ENCODE measurements at regions not wholly inside any gene's neighbourhood (a gene's known extent, or its start where the extent isn't known, plus 50 kb on each side); places are given as distances from the start of the nearest gene placed in this dataset.
A peak's percentile ranks its signal among the peaks of the same experiment; 100 is the strongest.

DNA sequence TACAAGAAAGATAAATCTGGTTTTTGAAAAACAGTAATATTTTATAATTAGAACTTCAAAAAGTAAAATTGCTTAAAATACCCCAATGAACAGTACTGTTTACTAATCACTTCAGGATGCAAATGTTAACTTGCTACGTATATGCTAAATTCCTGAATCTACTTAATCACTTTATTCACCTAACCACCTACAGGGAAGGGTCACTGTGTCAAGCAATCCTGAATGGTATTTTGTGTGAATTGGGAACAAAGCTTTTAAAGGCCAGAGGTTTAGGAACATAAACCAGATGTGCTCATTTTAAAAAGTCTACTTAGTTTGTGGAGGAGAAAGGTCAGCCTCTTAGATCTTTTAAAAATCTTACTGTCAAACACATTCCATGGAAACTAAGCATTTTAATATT, 1143.0 kb upstream of the ADGRL2 start:
- no peak for DNase-seq (ENCODE audit: low read depth, low spot score)
- no peak overlapping the region for H3K27ac ChIP-seq

DNA sequence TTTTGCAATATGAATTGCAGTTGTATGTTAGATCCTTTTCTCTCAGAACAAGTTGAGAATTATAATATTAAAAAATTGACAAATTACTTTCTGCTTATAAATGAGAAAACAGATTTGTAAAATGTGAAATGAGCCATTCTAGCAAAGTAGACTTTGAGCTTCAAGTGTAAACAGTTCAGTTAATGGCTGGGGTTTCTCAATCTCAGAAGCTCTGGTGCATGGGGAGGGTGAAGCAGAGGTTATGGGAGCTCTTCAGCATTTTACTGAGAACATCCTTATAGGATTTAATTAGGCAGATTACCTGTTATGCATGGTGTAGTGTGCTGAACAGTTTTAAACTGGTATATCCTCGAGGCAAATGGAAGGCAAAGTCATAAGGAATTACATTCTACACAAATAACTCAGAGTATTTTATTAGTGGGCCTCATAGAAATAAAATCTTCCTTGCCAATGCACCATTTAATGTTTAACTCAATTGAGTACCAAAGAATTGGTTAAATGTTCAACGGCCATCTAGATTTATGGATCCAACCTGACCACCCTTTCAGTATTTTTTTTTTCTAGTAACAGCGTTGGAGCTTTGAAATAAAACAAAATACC, 1143.6 kb upstream of the ADGRL2 start:
- H3K27ac ChIP-seq = no peak overlapping the region
- DNase-seq (ENCODE audit: low read depth, low spot score) = no peak

DNA sequence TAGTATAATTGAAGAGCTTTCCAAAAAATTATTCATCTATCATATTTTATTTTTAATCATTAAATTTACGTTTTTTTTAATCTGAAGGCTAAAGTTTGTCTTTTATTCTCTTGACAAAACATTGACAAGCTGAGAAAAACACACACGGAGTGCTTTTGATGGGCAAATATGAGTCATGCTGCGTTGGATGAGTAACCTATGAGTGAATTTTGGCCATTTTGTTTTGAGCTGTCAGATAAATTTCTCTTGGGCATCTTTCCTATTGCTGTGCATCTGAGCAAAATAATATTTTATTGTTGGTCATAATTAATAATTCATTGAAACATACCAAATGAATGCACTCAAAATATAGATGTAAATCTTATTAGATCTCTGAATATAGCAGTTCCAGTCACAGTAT, 1144.1 kb upstream of the ADGRL2 start:
- no peak overlapping the region for H3K27ac ChIP-seq
- DNase-seq (ENCODE audit: low read depth, low spot score) = peak; percentile 6

DNA sequence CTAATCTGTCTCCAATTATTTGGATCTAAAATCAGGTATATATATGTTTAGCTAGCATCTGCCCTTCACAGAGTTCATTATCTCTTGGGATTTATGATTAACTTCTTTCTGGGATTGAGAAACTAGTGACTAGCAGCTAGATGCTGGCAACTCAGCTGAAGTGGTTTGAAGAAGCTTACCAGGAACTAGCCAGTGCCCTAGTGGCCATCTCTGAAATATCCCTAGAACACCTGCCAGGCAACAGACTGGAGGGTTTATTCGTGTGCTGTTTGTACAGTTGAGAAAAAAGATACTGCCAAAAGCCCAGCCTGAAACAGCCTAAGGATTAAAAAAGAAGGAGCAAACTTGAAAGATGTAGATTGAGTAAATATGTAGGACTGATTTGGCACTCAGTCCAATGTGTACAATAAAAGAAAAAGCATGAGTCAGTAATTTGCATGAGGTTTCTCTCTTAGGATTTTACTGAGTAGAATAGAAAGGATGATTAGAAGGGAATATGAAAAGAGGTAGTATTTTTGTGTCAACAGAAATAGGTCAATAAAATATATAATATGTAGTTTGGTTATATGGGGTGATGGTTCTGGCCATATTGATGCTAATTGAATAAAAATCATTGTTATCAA, 1144.6 kb upstream of the ADGRL2 start:
- DNase-seq (ENCODE audit: low read depth, low spot score) = peak; percentile 3

DNA sequence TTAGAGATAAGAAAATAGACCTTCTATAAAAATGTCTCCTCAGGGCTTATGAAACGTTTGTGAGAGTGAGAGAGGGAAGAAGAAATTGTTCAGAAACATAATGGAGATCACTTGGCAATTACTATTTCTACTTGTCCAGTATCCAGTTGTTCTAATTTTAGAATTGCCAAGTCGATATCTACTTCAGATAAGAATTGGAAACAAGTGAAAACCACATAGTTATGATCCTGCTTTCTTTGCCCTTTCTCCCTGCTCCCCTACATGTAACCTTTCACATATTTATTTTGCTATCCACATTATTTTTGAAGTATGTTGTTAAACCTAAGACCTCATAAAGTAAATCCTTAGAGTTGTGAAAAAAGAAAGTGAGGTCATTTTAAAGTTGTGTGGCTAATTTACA, 1154.7 kb upstream of the ADGRL2 start:
- no peak overlapping the region for H3K27ac ChIP-seq
- no peak for DNase-seq (ENCODE audit: low read depth, low spot score)

More for the DNA sequence above, 1144.6 kb upstream of the ADGRL2 start:
- no peak overlapping the region for H3K27ac ChIP-seq

DNA sequence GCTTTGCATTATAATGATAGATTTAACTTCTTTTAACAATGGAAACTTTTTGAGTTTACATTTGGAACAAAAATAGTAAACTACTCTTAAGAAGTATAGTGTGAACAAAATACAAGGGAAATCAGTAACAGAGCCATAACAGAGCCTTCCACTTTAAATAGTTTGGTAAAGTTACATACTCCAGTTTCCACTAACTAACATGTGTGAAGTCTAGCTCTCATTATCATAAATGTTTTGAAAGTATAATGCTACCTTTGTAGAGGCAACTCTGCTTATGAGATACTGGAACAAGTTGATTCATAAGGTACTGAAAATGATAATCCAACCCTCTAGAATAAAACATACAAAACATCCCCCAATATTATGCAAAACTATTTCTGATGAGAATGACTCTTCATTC, 1155.1 kb upstream of the ADGRL2 start:
- DNase-seq (ENCODE audit: low read depth, low spot score) = no peak
- no peak overlapping the region for H3K27ac ChIP-seq

DNA sequence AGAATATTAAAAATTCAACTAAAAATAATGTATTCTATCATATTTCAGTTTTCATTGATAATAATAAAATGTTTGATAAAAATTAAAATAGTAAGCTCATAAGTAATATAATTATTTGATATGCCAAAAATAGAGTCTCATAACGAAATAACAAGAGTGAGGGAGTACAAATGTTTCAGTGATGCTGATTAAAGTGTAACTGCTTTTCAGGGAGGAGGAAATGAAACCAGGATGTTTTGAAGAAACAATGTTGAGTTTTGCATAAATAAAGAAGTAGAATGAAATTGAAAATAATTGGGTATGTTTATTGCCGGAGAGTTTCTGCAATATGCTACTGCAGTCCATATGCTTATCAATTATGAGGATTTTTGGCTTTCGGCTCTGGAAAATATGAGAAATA, 1159.8 kb upstream of the ADGRL2 start:
- DNase-seq (ENCODE audit: low read depth, low spot score) = no peak
- no peak overlapping the region for H3K27ac ChIP-seq

DNA sequence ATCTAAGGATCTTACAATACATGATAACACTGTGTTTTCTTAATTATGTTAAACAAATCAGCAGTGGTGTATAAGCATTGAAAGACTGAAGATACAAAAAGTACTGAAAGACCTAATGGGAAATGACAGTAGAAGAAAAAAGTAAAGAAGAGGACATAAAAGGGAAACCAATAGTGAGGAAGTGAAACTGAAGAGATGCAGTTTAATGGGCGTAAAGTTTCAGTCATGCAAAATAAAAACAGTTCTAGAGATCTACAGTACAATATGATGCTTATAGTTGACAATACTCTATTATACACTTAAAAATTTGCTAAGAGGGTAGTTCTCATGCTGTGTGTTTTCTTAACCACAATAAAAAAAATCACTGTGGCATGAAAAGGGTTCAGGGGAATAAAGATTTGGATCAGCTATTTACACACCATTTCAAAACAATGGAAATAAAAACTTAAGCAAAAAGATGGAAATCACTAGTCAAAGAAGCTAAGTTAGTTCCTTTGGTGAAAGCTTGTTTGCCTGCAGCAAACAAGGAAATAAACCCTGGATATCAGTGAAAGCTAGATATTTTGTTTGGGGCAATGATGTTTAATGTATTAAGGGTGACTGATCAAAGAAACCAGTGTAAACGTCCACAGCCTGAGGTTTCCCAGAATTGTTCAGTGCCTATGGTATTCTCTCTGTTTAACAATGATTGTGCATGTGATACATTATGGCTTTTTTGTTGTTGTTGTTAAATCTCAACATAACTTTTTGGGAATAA, 1160.8 kb upstream of the ADGRL2 start:
- no peak overlapping the region for H3K27ac ChIP-seq
- DNase-seq (ENCODE audit: low read depth, low spot score) = no peak

DNA sequence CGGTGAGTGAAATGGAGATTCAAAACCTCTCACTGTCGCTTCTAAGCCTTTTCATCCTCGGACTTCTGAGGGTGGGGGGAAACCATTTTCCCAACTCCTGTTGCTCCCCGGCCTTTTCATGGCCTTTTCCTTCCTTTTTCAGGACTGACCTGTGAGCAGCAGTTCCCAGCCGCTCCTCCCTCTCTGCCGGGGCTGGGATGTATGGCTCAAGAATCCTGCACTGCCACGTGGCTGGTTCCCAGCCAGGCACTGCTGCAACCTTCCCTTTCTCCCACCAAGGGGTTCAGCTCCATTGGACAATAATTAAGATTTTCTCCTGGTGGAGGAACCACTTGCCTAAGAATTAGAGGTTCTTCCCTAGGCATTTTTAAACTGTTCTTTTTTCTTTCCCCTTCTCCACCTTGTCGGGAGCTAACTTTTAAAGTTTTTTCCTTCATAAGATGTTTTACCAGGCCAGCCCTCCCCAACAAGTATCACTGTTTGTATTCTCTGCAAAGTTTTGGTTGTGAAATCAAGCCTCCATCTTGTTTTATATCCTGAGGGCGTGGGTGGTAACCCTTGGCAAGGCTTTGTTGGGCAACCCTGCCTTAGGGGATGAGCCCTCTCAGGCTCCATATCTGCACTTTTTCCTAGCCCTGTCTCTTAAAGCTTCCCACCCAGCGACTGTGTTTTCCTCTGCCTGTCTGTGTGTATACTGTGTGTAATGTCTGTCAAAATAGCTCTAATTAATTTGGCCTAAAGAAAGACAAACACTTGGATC, 1166.6 kb upstream of the ADGRL2 start:
- no peak for DNase-seq (ENCODE audit: low read depth, low spot score)
- no peak overlapping the region for H3K27ac ChIP-seq

DNA sequence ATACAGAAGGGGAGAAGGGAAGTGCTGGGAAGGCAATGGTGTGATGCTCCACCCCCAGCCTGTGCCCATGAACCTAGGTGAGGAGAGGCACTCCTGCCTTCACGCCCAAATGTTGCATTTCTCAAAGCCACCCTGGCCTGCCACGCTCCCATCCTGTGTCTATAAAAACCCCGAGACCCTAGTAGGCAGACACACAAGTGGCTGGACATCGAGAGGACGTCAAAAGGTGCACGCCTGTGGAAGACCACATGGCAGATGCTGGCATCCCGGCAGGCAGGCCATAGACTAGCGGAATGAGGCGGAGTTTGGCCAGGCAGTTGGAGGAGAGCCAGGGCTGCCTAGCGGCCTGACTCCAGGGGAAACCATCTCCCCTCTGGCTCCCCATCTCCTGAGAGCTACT, 1168.5 kb upstream of the ADGRL2 start:
- H3K27ac ChIP-seq = no peak overlapping the region
- no peak for DNase-seq (ENCODE audit: low read depth, low spot score)

DNA sequence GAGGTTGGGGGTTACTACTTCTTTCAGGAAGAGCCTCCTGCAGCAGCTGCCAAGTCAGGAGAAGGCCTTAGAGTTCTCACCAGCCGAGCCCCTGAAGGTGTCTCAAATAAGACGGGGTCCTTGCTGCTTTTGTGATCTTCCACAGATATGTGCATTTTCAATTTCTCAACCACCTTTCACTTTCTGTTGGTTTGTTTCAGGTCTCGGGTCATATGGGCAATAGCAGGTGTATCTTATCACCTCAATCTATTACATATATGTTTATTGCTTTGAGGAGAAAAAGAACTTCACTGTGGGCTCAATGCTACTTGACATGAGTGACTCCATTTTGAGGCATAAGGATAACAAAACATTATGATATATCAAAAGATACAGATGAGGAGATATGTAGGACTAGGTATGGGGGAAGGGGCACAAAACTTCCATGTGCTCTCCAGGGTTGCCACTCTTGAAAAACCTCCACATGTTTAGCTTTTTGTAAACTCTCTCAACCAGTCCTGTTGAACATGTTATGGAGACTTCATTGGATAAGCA, 1171.4 kb upstream of the ADGRL2 start:
- no peak for DNase-seq (ENCODE audit: low read depth, low spot score)
- no peak overlapping the region for H3K27ac ChIP-seq

DNA sequence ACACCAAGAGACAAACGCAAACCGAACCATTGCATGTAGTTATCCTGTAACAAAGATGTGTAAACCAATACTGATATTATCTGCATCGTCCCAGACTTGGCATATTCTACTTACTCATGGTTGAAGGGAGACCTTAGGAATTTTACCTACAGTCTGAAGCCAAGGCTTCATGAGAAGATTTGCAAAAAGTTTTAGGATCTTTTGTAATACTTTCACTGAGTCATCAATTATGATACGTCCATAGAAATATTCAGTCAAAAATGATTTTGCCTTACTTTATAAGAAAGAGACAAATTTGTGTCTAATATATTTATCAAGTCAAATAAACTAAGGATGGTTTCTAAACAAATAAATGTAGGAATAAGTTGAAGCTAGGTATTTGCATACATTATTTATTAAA, 1176.1 kb upstream of the ADGRL2 start:
- H3K27ac ChIP-seq = no peak overlapping the region
- no peak for DNase-seq (ENCODE audit: low read depth, low spot score)

DNA sequence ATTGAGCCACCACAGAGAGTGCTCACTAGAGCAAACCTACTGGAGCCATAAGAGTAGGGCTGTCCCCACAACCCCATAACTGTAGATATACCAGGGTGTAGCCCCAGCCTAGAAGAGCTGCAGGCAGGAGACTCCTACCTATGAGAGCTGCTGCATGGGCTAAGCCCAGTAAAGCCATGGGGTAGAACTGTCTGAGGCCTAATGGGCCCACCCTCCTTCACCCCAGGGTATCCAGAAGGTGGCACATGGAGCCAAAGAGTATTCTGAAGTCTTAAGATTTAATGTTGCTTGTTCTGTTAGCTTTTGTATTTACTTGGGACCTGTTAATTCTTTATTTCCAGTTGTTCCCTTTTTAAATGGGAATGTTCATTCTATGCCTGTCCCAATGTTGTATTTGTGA, 1193.7 kb upstream of the ADGRL2 start:
- no peak for DNase-seq (ENCODE audit: low read depth, low spot score)
- H3K27ac ChIP-seq = no peak overlapping the region

DNA sequence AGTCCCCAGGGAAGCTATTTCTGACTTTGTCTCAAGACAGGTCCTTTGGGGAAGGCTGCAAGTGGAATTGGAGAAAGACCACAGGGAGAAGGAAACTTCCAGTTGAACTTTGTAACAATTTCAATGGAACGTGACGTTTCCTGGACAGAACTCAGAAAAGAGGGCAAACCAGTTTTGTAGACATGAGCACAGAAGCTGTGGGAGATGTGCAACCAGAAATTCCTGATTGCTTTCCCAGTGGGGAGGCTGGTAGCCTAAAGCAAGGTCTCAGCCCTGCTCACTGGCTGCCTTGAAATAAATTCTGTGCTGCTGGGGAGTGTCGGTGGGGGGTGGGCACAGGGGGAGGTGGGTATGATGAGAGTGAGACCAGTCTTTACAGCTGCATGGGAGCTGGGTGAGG, 1206.7 kb upstream of the ADGRL2 start:
- H3K27ac ChIP-seq = peak overlapping the region; percentile 17
- peak; percentile 5 for DNase-seq (ENCODE audit: low read depth, low spot score)

DNA sequence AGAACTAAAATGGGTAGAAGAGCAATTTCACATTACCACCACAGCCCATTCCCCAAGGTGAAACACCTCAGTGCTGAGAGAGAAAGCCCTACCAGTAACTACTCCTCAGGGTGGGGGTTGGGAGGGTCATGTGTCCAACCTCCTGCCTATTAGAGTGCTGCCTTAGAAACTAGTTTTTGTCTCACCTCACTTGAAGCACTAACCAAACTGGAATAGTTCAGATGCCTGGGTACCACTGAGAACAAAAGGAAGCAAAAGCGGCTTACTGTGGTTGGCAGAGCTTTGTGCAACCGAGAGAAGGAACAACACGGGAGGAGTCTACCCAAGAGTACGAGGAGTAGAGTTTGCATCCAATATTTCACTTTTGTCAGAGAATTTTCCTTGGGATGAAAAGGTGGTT, 1207.5 kb upstream of the ADGRL2 start:
- no peak for DNase-seq (ENCODE audit: low read depth, low spot score)
- peak overlapping the region; percentile 17 for H3K27ac ChIP-seq

DNA sequence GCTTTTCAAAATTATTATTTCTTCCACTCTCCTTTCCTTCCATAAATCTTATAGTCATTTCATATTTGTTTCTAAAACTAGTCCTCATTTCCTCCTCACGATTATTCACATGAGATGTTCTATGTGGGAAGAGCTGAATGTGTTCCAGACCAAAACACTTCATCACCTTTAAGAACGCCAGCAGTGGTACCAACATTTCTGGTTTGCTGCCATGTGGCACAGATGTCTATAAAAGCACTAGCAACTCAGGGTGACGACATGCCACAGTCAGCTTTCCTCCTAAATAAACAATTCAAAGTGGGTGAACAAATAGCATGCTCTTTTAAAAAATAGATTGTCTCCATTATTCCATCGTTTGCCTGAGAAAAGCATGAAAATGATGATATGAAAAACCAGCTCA, 1217.8 kb upstream of the ADGRL2 start:
- H3K27ac ChIP-seq = no peak overlapping the region
- DNase-seq (ENCODE audit: low read depth, low spot score) = no peak

DNA sequence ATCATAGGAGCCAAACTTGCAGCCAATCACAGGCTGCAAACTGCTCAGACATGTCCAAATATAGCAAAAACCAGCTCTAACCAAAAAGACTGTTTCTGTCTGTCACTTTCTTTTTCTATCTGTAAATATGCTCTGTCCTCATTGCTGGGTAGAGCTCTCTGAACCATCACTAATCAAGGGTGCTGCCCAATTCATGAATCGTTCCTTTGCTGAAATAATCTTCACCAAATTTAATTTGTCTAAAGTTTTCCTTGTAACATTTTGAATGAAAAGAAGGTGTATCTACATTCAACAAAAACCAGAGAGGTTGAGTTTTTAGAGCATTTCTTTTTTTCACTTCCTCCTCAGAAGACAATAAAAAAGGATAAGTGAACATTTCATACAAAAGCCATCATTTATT, 1221.7 kb upstream of the ADGRL2 start:
- no peak for DNase-seq (ENCODE audit: low read depth, low spot score)
- no peak overlapping the region for H3K27ac ChIP-seq

DNA sequence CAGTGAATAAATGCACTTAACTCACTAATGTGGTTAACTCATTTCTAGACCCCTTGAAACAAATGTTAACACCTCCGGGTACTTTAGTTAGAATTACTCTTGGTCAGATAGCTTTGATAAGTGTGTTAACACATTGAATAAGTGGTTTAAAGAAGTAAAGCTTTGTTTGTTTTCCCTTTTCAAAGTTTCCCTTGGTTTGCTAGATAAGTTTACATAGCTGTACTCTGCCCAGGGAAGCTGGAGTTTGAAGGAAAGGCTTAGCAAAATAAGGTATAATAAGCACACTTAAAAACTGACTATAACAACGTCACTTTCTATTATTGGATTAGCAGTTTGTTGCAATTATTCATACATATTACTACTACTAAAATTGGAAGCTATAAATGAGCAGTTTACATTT, 1233.9 kb upstream of the ADGRL2 start:
- H3K27ac ChIP-seq = no peak overlapping the region
- DNase-seq (ENCODE audit: low read depth, low spot score) = no peak

DNA sequence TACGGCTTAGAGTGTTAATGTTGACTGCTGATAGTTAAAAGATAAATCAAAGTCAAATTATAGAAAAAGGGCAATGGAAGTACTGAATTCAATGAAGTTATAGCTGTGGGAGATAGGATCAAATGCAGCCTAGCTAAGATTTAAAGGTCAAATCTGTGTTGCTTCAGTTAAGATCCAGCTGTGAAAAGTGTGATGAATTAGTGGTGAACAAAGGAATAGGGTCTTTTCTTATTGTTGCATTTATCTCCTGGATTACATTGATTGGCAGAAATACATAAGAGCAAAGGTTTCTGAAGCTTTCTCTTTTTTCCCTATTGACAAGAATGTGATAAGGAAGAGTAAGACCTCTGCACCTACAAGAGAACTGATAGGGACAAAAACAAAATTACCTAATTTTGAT, 1234.6 kb upstream of the ADGRL2 start:
- no peak overlapping the region for H3K27ac ChIP-seq
- DNase-seq (ENCODE audit: low read depth, low spot score) = no peak

DNA sequence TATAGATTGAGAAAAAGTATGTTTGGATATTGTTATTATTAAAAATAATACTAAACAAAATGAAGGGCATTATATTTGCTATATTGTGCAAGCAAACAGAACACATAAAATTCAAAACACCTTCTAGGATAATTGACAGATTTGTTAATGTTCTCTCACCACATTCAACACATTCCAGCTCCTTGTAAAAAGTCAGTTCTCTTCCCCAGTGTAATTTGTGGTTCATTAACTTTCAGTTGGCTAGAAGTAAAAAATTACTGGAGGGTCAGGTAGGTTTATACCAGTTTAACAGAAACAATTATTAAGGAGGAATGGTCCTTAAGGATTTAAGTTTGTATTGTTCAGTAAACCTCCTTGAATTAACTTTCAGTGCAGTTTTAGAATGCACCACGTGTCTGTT, 1235.3 kb upstream of the ADGRL2 start:
- H3K27ac ChIP-seq = no peak overlapping the region
- DNase-seq (ENCODE audit: low read depth, low spot score) = no peak

DNA sequence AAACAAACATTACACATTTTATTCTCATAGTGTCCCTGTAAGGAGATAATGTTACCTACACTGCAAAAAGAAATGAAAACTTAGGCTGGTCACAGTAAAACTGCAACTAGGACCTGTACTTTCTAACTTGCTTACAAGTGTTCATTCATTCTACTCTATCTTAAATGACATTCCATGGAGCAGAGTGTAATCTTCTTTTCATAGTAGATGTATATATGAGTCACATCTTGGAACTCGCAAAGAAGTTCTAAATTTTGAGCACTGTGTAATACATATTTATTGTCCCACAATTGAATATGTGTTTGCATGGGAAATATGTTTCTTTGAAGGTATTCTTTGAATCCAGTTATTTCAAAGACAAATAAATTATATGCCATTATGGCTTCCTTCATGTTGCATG, 1258.5 kb upstream of the ADGRL2 start:
- no peak overlapping the region for H3K27ac ChIP-seq
- DNase-seq (ENCODE audit: low read depth, low spot score) = no peak
